ENCODE measurements at regions not wholly inside any gene's neighbourhood (a gene's known extent, or its start where the extent isn't known, plus 50 kb on each side); places are given as distances from the start of the nearest gene placed in this dataset.

DNA sequence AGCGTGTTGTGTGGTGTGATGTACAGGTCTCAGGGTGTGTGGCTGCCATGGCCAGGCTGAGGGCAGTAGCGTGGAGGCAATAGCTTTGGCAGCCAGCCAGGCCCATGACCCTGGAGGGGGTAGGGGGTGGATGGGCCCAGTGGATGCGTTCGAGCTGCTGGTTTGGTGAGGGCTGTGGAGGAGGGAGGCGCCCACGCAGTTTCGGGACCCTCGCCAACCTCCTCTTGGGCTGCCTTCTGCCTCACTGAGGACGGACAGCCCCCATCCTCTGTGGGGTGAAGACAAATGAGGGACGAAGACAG is 238.6 kb upstream of the GSE1 start:
- no peak for DNase-seq (ENCODE audit: low spot score in 2 of 2)
- 67 to 68% methylated on average over 10 of the region's 10 CpGs for WGBS, 2 donors

DNA sequence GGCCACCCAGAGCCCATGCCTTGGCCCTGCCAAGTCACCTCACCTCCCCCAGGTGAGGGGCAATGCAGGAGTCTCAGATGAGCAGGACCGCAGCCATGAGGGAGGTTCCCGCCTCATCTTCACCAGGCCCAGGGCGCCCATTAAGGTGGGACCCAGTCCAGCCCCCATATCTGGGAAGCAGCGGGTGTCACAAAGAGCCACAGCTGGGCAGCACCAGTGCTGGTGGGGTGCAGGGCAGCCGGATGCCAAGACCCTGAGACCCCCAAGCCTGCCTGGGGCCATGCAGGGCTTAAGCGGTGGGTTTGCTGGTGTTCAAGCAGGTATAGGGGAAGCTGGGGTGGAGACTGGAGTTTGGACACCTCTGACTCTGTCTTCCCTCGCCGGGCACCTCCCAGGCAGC is 237.8 kb upstream of the GSE1 start:
- no peak for DNase-seq (ENCODE audit: low spot score in 2 of 2)
- intact Hi-C loops (cut with DNase I; ENCODE audit: low total_unique reads) = no loop called here
- 86% methylated on average over 7 to 8 of the region's 8 CpGs for WGBS, 2 donors
- H3K4me3 ChIP-seq (ENCODE audit: low read depth, poor library complexity, severe bottlenecking) = no peak overlapping the region
- TF ChIP-seq, protein P1, sequence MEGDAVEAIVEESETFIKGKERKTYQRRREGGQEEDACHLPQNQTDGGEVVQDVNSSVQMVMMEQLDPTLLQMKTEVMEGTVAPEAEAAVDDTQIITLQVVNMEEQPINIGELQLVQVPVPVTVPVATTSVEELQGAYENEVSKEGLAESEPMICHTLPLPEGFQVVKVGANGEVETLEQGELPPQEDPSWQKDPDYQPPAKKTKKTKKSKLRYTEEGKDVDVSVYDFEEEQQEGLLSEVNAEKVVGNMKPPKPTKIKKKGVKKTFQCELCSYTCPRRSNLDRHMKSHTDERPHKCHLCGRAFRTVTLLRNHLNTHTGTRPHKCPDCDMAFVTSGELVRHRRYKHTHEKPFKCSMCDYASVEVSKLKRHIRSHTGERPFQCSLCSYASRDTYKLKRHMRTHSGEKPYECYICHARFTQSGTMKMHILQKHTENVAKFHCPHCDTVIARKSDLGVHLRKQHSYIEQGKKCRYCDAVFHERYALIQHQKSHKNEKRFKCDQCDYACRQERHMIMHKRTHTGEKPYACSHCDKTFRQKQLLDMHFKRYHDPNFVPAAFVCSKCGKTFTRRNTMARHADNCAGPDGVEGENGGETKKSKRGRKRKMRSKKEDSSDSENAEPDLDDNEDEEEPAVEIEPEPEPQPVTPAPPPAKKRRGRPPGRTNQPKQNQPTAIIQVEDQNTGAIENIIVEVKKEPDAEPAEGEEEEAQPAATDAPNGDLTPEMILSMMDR (IDR thresholded peaks at IDR 0.05) = no peak
- no peak for TF ChIP-seq POLR2A (IDR thresholded peaks at IDR 0.05)

More for the DNA sequence above, 238.6 kb upstream of the GSE1 start:
- no peak for TF ChIP-seq POLR2A (IDR thresholded peaks at IDR 0.05)
- no peak overlapping the region for H3K4me3 ChIP-seq (ENCODE audit: low read depth, poor library complexity, severe bottlenecking)
- intact Hi-C loops (cut with DNase I; ENCODE audit: low total_unique reads) = no loop called here

DNA sequence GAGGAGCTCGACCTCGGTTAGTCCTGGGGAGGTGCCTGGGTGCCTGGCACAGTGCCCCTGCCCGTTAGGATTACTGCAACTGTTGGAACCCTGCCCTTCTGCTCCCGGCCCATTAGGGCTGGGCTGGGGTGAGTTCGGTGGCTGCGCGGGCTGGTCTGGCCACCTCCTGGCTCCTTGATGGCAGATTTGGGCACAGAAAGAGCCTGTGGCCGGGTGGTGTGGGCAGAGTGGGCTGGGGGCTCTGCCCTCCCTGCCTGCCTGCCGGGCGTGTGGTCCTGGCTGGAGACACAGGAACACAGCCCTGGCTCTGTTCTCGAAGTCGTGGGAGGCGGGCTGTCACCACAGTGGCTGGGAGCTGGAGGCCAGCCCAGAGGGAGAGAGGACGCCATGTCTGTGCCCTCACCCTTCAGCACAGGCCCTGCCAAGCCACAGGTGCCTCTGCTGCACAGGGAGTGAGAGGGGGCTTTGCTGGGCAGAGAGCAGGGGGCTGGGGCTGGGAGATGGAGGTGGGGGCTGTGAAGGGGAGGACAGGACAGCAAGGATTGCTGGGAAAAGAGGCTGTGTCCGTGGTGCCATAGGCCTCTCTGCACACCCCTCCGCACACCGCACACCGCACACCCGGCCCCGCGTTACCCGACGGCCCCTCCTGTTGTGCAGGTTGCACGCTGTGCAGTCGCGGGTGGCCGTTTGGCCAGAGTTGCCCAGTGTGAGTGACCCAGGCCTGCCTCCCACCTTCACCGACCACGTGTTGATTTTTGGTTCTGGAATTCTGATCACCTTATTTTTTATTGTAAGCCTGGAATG is 236.6 kb upstream of the GSE1 start:
- intact Hi-C loops (cut with DNase I; ENCODE audit: low total_unique reads) = no loop called here
- DNase-seq (ENCODE audit: low spot score in 2 of 2) = no peak
- WGBS, 2 donors = 46 to 54% methylated on average over 25 to 29 of the region's 29 CpGs
- no peak overlapping the region for H3K4me3 ChIP-seq (ENCODE audit: low read depth, poor library complexity, severe bottlenecking)
- no peak for TF ChIP-seq POLR2A (IDR thresholded peaks at IDR 0.05)
- TF ChIP-seq, protein P1 (IDR thresholded peaks at IDR 0.05) = no peak

DNA sequence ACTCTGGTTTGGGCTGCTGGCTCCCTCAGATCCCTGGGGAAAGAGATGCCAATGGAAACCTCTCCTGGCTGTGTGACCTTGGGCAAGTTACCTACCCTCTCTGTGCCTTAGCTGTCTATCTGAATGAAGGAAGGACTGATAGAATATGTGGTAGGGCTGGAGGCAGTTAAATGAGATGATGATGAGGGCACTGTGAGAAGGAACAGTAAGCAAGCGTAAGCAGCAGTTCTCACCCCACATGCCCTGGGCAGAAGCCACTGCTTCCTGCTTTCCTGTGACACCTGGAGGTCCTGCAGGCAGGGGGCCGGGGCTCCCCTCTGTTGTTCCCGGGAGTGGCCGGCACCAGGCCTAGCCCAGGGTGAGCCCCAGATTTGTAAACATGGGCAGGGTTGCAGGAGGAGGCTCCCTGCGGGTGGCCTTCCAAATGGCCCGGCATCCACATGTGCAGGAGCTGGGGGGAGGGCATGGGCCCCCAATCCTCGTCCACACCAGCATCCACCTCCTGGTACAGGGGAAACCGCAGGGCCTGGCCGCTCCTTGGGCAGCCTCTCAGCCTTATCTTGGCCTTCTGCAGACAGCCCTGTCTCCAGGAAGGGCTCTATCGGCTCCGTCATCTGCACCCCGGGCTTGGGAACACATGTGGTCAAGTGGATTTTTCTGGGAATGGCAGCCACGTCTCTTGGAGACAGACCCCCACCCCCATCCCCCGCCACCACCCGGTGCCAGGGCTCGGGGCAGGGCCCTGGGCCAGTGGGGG is 235.6 kb upstream of the GSE1 start:
- no peak overlapping the region for H3K4me3 ChIP-seq (ENCODE audit: low read depth, poor library complexity, severe bottlenecking)
- 55 to 85% methylated on average over 13 of the region's 16 CpGs for WGBS, 2 donors
- no peak for DNase-seq (ENCODE audit: low spot score in 2 of 2)
- intact Hi-C loops (cut with DNase I; ENCODE audit: low total_unique reads) = no loop called here
- TF ChIP-seq, protein P1 (IDR thresholded peaks at IDR 0.05) = no peak
- TF ChIP-seq POLR2A (IDR thresholded peaks at IDR 0.05) = no peak

DNA sequence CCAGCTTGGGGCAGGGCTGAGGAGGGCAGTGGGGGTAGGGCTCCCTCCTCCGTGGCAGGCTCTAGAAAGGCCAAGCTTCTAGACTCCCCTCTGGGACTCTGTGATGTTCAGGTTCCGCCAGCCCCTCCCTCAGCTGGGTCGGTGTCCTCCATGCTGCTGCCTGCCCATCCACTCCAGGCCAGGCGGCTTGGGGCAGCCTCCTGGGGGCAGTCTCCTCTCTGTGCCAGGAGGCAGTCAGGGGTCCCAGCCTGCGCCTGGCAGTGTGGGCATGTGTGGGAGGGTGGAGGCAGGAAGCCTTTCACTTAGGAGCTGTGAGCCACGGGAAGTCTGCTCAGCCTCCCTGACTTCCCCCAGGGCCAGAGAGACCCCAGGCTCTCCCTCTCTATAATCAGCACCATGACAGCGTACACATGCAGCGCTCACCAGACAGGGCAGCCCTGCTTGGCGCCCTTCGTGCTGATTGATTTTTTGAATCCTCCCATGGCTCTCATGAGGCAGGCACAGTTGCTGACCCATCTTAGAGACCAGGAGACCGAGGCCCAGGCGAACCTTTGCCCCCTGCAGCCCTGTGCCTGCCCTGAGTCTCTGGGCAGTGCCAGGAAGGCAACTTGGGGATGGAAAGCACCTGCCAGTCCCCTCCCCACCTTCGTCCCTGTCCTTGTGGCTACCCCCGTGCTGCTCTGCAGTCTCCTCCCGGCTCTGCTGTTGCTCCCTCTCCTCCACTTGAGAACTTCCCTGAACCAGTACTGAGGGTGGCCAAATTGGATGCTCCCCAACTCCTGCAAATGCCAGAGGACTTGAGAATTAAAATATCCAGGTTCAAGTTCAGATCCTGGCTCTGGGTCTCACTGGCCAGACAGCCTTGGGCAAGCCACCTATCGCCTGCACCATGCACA is 234.7 kb upstream of the GSE1 start:
- 85 to 86% methylated on average over 15 to 16 of the region's 16 CpGs for WGBS, 2 donors
- TF ChIP-seq, protein P1 (IDR thresholded peaks at IDR 0.05) = no peak
- no peak for TF ChIP-seq POLR2A (IDR thresholded peaks at IDR 0.05)
- H3K4me3 ChIP-seq (ENCODE audit: low read depth, poor library complexity, severe bottlenecking) = no peak overlapping the region
- intact Hi-C loops (cut with DNase I; ENCODE audit: low total_unique reads) = no loop called here
- DNase-seq (ENCODE audit: low spot score in 2 of 2) = no peak

Measured in lower leg skin (tissue), 4 donors.